ENCODE measurements at regions not wholly inside any gene's neighbourhood (a gene's known extent, or its start where the extent isn't known, plus 50 kb on each side); places are given as distances from the start of the nearest gene placed in this dataset.

GRCh38 chr11:109734566-109734965 is 312.6 kb downstream of the C11orf87 start:
- TF ChIP-seq CTCF (CRISPR knock-in tag; IDR thresholded peaks at IDR 0.05) (no peak), KDM6A (CRISPR knock-in tag; IDR thresholded peaks at IDR 0.05; ENCODE audit: low read depth) (no peak)

Measured in HepG2 (cell line).